GM18517 (cell line): ENCODE measurements at regions not wholly inside any gene's neighbourhood (a gene's known extent, or its start where the extent isn't known, plus 50 kb on each side); places are given as distances from the start of the nearest gene placed in this dataset.
A peak's percentile ranks its signal among the peaks of the same experiment; 100 is the strongest.

Source experiments
- ATAC-seq: cut with Tn5 transposase; IDR thresholded peaks from one replicate; pipeline ENCODE4 v1.9.1; 2021; ENCODE audit warnings: mild to moderate bottlenecking, moderate library complexity; ENCODE audit not compliant: unreplicated experiment

- ATAC-seq: no peak
Measured at GRCh38 chr3:168269001-168269400, 173.3 kb upstream of the GOLIM4 start.

DNA sequence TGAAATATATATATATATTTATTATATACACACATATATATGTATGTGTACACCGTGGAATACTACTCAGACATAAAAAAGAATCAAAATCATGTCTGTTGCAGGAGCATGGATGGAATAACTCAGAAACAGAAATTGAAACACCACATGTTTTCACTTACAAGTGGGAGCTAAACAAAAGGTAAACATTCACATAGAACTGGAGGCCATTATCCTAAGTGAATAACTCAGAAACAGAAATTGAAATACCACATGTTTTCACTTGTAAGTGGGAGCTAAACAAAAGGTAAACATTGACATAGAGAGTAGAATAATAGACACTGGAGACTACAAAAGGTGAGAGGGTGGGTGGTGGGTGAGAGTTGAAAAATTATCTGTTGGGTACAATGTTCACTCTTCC lies 171.5 kb upstream of the GOLIM4 start:
- ATAC-seq: peak; percentile 53

DNA sequence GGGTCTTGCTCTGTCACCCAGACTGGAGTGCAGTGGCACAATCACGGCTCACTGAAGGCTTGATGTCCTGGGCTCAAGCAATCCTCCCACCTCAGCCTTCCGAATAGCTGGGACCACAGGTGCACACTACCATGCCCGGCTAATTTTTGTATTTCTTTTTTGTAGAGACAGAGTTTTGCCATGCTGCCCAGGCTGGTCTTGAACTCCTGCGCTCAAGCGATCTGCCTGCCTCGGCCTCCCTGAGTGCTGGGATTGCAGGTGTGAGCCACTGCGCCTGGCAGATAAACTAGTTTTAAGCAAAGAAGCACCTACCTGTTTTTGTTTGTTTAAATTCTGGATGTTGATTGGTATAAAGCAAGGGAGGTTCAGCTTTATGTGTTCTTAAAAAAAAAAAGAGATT lies 170.6 kb upstream of the GOLIM4 start:
- no peak for ATAC-seq

- no peak for ATAC-seq
Measured at GRCh38 chr3:168262887-168263286, 167.2 kb upstream of the GOLIM4 start.

DNA sequence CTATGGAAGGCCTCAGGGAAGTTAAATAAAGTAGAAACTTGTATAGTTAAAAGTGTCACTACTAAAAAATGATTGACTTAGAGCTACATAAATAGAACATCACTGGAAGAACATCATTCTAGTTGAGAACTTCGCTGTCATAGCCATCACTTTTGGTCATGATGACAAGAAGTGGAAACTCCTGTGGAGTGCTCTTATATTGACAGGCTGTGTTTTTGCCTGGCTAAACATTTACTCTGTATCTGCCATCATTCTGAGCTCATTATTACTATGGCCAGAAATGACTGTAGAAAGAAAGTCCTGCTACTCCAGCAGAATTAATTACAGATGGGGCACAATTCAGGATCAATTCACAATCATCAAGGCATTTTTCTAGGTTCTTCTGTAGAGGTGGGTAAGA lies 165.1 kb upstream of the GOLIM4 start:
- peak; percentile 67 for ATAC-seq

DNA sequence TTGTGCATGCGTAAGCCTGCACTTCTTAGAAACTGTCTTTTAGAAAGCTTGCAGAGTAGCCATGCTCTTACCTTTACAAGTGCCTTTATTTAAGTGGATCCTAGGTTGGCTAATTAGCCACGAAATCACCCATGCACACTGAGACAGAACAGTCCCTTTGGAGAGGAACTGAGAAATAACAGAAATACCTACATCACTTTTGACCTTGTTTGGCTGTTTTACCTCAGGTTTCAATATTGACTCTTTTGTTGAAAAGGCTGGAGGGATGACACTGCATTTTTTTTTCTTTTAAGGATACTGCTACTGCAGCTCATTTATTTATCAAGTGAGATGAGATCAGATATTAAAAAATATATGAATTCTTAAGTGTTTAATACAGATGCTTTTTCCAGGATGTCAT lies 155.6 kb upstream of the GOLIM4 start:
- peak; percentile 66 for ATAC-seq

DNA sequence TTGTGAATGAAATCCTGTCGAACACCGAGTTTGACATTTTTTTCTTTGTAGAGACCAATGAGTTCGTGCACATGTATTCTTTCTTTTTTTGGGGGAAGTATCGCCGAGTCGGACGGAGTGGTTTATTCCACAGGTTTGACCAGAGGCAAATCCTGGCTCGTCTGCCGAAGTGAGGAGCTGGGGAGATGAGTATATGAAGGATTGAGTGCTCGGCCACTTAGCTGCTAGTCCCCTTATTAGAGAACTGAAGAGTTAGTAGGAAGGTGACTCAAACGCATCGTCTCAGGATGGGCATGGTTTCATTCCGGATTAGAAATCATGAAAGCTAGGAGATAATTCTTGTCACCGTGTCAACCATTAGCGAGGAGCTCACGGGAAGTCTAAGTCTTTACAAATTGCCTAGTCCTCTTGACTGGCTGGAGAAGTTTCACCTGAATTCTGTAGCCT lies 154.7 kb upstream of the GOLIM4 start:
- ATAC-seq: peak; percentile 10

- peak; percentile 65 for ATAC-seq
Measured at GRCh38 chr3:168249550-168250414, 154.1 kb upstream of the GOLIM4 start.

GRCh38 chr3:168249205-168249549 lies 153.5 kb upstream of the GOLIM4 start:
- ATAC-seq: peak; percentile 2

- ATAC-seq: peak; percentile 7
Measured at GRCh38 chr3:168248383-168249204, 152.9 kb upstream of the GOLIM4 start.

DNA sequence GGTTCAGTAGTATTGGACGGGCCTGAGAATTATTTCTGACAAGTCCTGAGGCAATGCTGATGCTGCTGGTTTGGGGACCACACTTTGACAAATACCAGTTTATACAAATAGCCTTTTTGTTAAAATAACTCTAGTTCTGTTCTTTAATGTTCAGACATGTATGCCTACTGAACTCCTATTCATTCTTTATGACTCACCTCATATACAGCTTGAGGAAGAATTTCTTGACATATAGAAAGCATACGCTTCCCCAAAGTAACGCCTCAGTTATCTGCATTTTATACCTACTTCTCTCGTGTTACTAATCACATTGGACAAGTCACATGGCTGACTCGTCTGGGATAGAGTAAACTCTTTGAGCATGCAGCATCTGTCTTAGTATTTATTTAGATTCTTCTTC lies 145.4 kb upstream of the GOLIM4 start:
- no peak for ATAC-seq

DNA sequence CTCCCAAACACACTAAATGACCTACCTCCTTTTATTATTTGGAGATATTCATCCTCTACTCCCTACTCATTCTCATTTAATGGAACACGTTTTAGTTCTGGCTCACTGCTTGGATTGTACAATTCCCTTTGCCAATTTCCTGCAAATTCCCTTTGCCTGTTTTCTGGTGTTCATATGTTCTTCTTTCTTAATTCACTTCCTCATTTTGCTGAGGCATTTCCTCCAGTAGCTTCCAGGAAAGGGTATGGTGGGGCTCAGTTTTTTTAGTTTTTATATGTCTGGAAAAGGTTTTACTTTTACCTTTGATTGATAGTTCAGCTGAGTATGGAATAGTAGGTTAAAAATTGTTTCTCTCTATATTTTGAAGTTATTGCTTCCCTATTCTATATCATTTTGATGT lies 143.6 kb upstream of the GOLIM4 start:
- ATAC-seq: no peak

DNA sequence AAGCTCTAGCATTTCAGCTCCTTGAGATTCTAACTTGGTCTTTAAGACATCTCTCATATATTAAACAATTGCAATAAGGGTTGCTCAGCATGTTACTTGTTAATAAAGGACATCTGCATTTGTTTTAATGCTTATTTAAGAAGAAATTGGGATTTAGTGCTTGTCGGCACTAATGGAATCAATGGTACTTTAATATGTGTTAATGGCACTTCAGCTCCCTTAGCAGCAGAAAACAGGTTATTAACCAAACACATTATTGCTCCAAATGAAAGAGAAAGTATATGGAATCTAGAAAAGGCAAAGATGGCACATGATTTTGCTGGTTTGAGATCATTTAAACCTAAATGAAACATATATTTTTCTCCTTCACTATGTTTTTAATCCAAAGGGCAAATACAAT lies 137.3 kb upstream of the GOLIM4 start:
- no peak for ATAC-seq

GRCh38 chr3:168223085-168223484 lies 127.4 kb upstream of the GOLIM4 start:
- no peak for ATAC-seq

GRCh38 chr3:168220556-168220955 lies 124.8 kb upstream of the GOLIM4 start:
- ATAC-seq: no peak

DNA sequence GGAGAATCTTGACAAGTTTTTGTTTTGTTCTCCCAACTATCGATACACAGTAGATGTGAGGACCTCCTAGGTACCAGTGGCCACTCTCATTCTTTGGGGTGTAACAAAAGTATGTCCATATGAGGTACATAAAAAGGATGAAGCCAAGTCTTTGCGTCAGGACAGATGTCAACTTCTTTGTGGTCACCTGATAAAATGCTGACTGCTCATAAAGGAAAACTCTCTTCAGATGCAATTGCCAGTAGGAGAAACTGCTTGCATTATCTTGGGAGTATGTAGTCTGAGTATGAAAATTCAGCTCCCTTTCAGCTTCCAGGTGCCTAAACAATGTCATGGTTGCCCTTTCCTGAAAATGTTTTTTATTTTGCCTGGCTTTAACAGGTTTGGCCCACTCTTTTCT lies 123.8 kb upstream of the GOLIM4 start:
- no peak for ATAC-seq

GRCh38 chr3:168218600-168218999 lies 122.9 kb upstream of the GOLIM4 start:
- ATAC-seq: no peak

DNA sequence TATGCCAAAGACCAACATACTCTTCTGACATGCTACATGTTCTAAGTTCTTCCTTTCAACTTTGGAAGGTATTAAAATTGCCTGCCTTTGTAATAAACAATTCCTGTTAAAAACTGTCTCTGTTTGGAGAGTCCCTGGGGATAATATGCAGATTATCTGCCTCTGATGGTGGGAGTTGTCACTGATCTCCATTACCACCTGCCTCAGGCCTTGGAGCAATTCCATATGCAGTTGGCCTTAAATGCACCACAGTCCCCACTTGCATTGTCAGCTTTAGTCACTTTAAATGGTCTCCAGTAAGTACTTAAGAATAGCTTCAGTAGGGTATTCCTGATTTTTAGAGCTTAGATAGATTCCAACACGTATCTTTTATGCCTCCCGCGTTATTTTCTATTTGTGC lies 121.1 kb upstream of the GOLIM4 start:
- ATAC-seq: no peak

GRCh38 chr3:168213920-168214319 lies 118.2 kb upstream of the GOLIM4 start:
- peak; percentile 88 for ATAC-seq

DNA sequence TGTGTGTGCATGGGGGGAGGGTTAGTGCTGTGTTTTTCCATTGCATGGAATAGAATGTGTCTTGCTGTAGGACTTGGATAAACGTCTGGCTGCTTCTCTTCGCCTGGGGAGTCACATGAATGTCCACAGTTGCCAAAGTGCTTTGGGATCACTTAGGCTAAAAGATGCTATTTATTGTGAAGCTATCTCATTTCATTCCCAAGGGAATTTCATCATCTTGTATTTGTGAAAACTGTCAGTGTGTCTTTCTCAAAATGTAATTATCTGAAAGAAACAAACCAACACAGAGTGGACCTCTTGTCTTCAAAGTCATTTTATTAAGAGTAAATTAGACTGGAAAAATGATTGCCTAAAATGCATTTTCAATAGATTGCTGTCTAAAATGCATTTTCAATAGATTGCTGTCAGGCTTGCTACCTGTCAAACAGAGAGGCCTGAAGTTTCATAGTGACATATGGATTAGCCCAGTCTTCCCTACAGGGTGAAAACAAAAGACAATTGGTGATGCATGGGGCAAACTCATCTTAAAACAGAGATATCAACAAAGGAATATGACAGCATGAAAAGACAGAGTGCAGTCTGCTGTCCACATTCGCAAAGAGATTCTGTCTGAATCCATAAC lies 117.1 kb upstream of the GOLIM4 start:
- no peak for ATAC-seq

GRCh38 chr3:168205451-168205850 lies 109.7 kb upstream of the GOLIM4 start:
- no peak for ATAC-seq

GRCh38 chr3:168197162-168197561 lies 101.4 kb upstream of the GOLIM4 start:
- no peak for ATAC-seq
